OCI-LY7 (cell line): ENCODE measurements at regions not wholly inside any gene's neighbourhood (a gene's known extent, or its start where the extent isn't known, plus 50 kb on each side); places are given as distances from the start of the nearest gene placed in this dataset.

Experiments used
- CTCF ChIP-seq: fragments of 200-600 bp; sonication (generic); conservative IDR thresholded peaks from 2 replicates; pipeline ENCODE4 v1.5.1; 2014; ENCODE audit warnings: mild to moderate bottlenecking, antibody characterized with exemption, low read length, moderate library complexity, mixed read lengths
- EZH2phosphoT487 ChIP-seq: fragments of 200-600 bp; sonication (generic); IDR thresholded peaks from 2 replicates; pipeline ENCODE4 v1.6.1; 2018; ENCODE audit warnings: low read depth, borderline replicate concordance, mild to moderate bottlenecking, mixed run types, antibody characterized with exemption, low read length, moderate library complexity, mixed read lengths

- TF ChIP-seq CTCF, result no peak
- TF ChIP-seq EZH2phosphoT487, result no peak
Observed at GRCh38 chr9:14523545-14523944, 169.7 kb downstream of the ZDHHC21 start.
